Astrocyte (in vitro differentiated cells and primary cell): ENCODE measurements at regions not wholly inside any gene's neighbourhood (a gene's known extent, or its start where the extent isn't known, plus 50 kb on each side); places are given as distances from the start of the nearest gene placed in this dataset.
"Not testable (repeated sequence)": the region's sequence is repeated elsewhere in the genome, so short reads cannot be mapped to it uniquely, and the experiment has no call there.

Experiments
- EZH2 ChIP-seq: IDR thresholded peaks from 2 replicates; pipeline ENCODE4 v1.6.1; 2012; ENCODE audit warnings: mild to moderate bottlenecking, low read length, inconsistent platforms; ENCODE audit not compliant: insufficient read depth
- TF ChIP-seq, protein P1 (sequence below): IDR thresholded peaks from 2 replicates; pipeline ENCODE4 v1.5.1; 2011; ENCODE audit warnings: low read depth, mild to moderate bottlenecking, inconsistent platforms, low read length, moderate library complexity; ENCODE audit not compliant: insufficient read depth

- TF ChIP-seq, protein P1, sequence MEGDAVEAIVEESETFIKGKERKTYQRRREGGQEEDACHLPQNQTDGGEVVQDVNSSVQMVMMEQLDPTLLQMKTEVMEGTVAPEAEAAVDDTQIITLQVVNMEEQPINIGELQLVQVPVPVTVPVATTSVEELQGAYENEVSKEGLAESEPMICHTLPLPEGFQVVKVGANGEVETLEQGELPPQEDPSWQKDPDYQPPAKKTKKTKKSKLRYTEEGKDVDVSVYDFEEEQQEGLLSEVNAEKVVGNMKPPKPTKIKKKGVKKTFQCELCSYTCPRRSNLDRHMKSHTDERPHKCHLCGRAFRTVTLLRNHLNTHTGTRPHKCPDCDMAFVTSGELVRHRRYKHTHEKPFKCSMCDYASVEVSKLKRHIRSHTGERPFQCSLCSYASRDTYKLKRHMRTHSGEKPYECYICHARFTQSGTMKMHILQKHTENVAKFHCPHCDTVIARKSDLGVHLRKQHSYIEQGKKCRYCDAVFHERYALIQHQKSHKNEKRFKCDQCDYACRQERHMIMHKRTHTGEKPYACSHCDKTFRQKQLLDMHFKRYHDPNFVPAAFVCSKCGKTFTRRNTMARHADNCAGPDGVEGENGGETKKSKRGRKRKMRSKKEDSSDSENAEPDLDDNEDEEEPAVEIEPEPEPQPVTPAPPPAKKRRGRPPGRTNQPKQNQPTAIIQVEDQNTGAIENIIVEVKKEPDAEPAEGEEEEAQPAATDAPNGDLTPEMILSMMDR = not testable (repeated sequence)
- TF ChIP-seq EZH2 = not testable (repeated sequence)
These were observed 524.6 kb downstream of the FOXD4L4 start for GRCh38 chr9:66261576-66261975.
